H1 (cell line): ENCODE measurements at regions not wholly inside any gene's neighbourhood (a gene's known extent, or its start where the extent isn't known, plus 50 kb on each side); places are given as distances from the start of the nearest gene placed in this dataset.

ENCODE experiments used
- CBX5 ChIP-seq: fragments of 300-800, 300-1000 bp; sonication (generic); IDR thresholded peaks from 2 replicates; pipeline ENCODE4 v1.7.1; 2016; ENCODE audit warnings: antibody characterized with exemption, low read length, low read depth
- CBX8 ChIP-seq: fragments of 300-800, 300-1000 bp; sonication (generic); IDR thresholded peaks from 2 replicates; pipeline ENCODE4 v1.7.1; 2016; ENCODE audit warnings: low read depth, low read length, borderline replicate concordance
- CHD1 ChIP-seq: IDR thresholded peaks from 2 replicates; pipeline ENCODE4 v1.6.1; 2012; ENCODE audit warnings: low read depth, low read length, improper control_type of control experiment
- JUN ChIP-seq: IDR thresholded peaks from 2 replicates; pipeline ENCODE4 v1.6.1; 2011; ENCODE audit warnings: low read depth, mild to moderate bottlenecking, improper control_type of control experiment, low read length
- KDM1A ChIP-seq: fragments of 200-600, 300-600 bp; sonication (generic); IDR thresholded peaks from 2 replicates; pipeline ENCODE4 v1.7.1; 2016; ENCODE audit warnings: mild to moderate bottlenecking, low read length, borderline replicate concordance
- PHF8 ChIP-seq: fragments of 200-600 bp; sonication (generic); conservative IDR thresholded peaks from 2 replicates; pipeline ENCODE4 v1.7.1; 2012; ENCODE audit warnings: low read depth, mild to moderate bottlenecking, inconsistent platforms, low read length, moderate library complexity
- SAP30 ChIP-seq: fragments of 300-600 bp; sonication (generic); IDR thresholded peaks from 2 replicates; pipeline ENCODE4 v1.7.1; 2012; ENCODE audit warnings: low read length, moderate library complexity, mild to moderate bottlenecking, inconsistent platforms; ENCODE audit not compliant: insufficient read depth, insufficient replicate concordance
- SIN3A ChIP-seq, 2 experiments: IDR thresholded peaks in 1 of 2; conservative IDR thresholded peaks in 1 of 2; 2 replicates each; pipeline ENCODE4 v1.6.1; 2011 to 2012; ENCODE audit warnings: low read length in 2 of 2, improper control_type of control experiment in 1 of 2, low read depth in 1 of 2, mild to moderate bottlenecking in 1 of 2
- SIX5 ChIP-seq: IDR thresholded peaks from 2 replicates; pipeline ENCODE4 v1.6.1; 2011; ENCODE audit warnings: mild to moderate bottlenecking, low read depth, low read length
- SP1 ChIP-seq: IDR thresholded peaks from 2 replicates; pipeline ENCODE4 v1.6.1; 2011; ENCODE audit warnings: low read depth, low read length
- TAF1 ChIP-seq: IDR thresholded peaks from 2 replicates; pipeline ENCODE4 v1.6.1; 2011; ENCODE audit warnings: mild to moderate bottlenecking, low read depth, low read length
- TF ChIP-seq, protein P1 (sequence below): fragments of 300-600 bp; sonication (generic); IDR thresholded peaks from 2 replicates; pipeline ENCODE4 v1.7.1; 2012; ENCODE audit warnings: low read length, moderate library complexity, mild to moderate bottlenecking, inconsistent platforms; ENCODE audit not compliant: insufficient replicate concordance

DNA sequence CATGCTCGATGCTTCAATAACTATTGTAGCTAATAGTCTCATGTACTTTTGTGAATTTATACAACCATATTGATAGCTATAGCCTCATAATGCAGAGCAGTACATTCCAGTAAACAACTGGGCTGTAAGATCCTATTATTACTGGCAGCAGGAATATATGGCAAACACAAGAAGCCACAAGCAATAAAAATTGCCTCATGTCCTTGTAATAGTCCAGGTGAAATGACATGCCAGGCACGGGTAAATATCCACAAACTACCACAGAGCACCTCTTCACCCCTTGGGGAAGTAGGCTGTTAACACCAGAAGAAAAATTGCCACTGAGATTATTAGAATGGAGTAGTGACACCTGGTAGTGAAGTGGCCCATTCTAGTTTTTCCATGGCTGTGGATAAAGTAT is 158.3 kb downstream of the MTX2 start (continued):
- TF ChIP-seq, protein P1, sequence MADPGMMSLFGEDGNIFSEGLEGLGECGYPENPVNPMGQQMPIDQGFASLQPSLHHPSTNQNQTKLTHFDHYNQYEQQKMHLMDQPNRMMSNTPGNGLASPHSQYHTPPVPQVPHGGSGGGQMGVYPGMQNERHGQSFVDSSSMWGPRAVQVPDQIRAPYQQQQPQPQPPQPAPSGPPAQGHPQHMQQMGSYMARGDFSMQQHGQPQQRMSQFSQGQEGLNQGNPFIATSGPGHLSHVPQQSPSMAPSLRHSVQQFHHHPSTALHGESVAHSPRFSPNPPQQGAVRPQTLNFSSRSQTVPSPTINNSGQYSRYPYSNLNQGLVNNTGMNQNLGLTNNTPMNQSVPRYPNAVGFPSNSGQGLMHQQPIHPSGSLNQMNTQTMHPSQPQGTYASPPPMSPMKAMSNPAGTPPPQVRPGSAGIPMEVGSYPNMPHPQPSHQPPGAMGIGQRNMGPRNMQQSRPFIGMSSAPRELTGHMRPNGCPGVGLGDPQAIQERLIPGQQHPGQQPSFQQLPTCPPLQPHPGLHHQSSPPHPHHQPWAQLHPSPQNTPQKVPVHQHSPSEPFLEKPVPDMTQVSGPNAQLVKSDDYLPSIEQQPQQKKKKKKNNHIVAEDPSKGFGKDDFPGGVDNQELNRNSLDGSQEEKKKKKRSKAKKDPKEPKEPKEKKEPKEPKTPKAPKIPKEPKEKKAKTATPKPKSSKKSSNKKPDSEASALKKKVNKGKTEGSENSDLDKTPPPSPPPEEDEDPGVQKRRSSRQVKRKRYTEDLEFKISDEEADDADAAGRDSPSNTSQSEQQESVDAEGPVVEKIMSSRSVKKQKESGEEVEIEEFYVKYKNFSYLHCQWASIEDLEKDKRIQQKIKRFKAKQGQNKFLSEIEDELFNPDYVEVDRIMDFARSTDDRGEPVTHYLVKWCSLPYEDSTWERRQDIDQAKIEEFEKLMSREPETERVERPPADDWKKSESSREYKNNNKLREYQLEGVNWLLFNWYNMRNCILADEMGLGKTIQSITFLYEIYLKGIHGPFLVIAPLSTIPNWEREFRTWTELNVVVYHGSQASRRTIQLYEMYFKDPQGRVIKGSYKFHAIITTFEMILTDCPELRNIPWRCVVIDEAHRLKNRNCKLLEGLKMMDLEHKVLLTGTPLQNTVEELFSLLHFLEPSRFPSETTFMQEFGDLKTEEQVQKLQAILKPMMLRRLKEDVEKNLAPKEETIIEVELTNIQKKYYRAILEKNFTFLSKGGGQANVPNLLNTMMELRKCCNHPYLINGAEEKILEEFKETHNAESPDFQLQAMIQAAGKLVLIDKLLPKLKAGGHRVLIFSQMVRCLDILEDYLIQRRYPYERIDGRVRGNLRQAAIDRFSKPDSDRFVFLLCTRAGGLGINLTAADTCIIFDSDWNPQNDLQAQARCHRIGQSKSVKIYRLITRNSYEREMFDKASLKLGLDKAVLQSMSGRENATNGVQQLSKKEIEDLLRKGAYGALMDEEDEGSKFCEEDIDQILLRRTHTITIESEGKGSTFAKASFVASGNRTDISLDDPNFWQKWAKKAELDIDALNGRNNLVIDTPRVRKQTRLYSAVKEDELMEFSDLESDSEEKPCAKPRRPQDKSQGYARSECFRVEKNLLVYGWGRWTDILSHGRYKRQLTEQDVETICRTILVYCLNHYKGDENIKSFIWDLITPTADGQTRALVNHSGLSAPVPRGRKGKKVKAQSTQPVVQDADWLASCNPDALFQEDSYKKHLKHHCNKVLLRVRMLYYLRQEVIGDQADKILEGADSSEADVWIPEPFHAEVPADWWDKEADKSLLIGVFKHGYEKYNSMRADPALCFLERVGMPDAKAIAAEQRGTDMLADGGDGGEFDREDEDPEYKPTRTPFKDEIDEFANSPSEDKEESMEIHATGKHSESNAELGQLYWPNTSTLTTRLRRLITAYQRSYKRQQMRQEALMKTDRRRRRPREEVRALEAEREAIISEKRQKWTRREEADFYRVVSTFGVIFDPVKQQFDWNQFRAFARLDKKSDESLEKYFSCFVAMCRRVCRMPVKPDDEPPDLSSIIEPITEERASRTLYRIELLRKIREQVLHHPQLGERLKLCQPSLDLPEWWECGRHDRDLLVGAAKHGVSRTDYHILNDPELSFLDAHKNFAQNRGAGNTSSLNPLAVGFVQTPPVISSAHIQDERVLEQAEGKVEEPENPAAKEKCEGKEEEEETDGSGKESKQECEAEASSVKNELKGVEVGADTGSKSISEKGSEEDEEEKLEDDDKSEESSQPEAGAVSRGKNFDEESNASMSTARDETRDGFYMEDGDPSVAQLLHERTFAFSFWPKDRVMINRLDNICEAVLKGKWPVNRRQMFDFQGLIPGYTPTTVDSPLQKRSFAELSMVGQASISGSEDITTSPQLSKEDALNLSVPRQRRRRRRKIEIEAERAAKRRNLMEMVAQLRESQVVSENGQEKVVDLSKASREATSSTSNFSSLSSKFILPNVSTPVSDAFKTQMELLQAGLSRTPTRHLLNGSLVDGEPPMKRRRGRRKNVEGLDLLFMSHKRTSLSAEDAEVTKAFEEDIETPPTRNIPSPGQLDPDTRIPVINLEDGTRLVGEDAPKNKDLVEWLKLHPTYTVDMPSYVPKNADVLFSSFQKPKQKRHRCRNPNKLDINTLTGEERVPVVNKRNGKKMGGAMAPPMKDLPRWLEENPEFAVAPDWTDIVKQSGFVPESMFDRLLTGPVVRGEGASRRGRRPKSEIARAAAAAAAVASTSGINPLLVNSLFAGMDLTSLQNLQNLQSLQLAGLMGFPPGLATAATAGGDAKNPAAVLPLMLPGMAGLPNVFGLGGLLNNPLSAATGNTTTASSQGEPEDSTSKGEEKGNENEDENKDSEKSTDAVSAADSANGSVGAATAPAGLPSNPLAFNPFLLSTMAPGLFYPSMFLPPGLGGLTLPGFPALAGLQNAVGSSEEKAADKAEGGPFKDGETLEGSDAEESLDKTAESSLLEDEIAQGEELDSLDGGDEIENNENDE = no peak
- no peak for TF ChIP-seq SAP30
- TF ChIP-seq JUN = no peak
- TF ChIP-seq SP1 = no peak
- no peak for TF ChIP-seq SIX5
- TF ChIP-seq CBX5 = no peak
- TF ChIP-seq CBX8 = no peak
- no peak for TF ChIP-seq PHF8
- no peak for TF ChIP-seq KDM1A
- no peak for TF ChIP-seq TAF1
- TF ChIP-seq CHD1 = no peak
- no peak for TF ChIP-seq SIN3A (conservative IDR thresholded peaks at IDR 0.05 in 1 of 2, IDR thresholded peaks at IDR 0.05 in 1 of 2; ENCODE audit: low read depth in 1 of 2, low read length in 2 of 2)
